ENCODE measurements at regions not wholly inside any gene's neighbourhood (a gene's known extent, or its start where the extent isn't known, plus 50 kb on each side); places are given as distances from the start of the nearest gene placed in this dataset.

- TF ChIP-seq POLR2A (IDR thresholded peaks at IDR 0.05) (no peak), CTCF (IDR thresholded peaks at IDR 0.05) (no peak), EP300 (IDR thresholded peaks at IDR 0.05; ENCODE audit: low read depth) (no peak), POLR2AphosphoS5 (IDR thresholded peaks at IDR 0.05) (no peak)
Observed at GRCh38 chr3:115330430-115330829, 183.3 kb upstream of the ZBTB20 start.
